HG02884 (cell line): ENCODE measurements at regions not wholly inside any gene's neighbourhood (a gene's known extent, or its start where the extent isn't known, plus 50 kb on each side); places are given as distances from the start of the nearest gene placed in this dataset.

ENCODE experiments used
- ATAC-seq: cut with Tn5 transposase; IDR thresholded peaks from one replicate; pipeline ENCODE4 v1.9.1; 2021; ENCODE audit warnings: mild to moderate bottlenecking, moderate library complexity; ENCODE audit not compliant: unreplicated experiment

GRCh38 chr3:22555753-22556435 is 647.2 kb upstream of the UBE2E2 start:
- no peak for ATAC-seq

GRCh38 chr3:22565393-22565792 is 637.7 kb upstream of the UBE2E2 start:
- no peak for ATAC-seq

GRCh38 chr3:22568285-22568684 is 634.8 kb upstream of the UBE2E2 start:
- no peak for ATAC-seq

GRCh38 chr3:22569570-22569969 is 633.6 kb upstream of the UBE2E2 start:
- no peak for ATAC-seq

GRCh38 chr3:22581007-22581406 is 622.1 kb upstream of the UBE2E2 start:
- no peak for ATAC-seq

- ATAC-seq, result no peak
These were observed 620.9 kb upstream of the UBE2E2 start for GRCh38 chr3:22582266-22582665.

- no peak for ATAC-seq
These were observed 617.6 kb upstream of the UBE2E2 start for GRCh38 chr3:22585504-22585903.

- no peak for ATAC-seq
These were observed 617.2 kb upstream of the UBE2E2 start for GRCh38 chr3:22585911-22586310.

- ATAC-seq, result no peak
These were observed 615.7 kb upstream of the UBE2E2 start for GRCh38 chr3:22587446-22587845.

GRCh38 chr3:22593638-22594037 is 609.5 kb upstream of the UBE2E2 start:
- ATAC-seq, result no peak

GRCh38 chr3:22594990-22595389 is 608.1 kb upstream of the UBE2E2 start:
- no peak for ATAC-seq

- no peak for ATAC-seq
These were observed 596.7 kb upstream of the UBE2E2 start for GRCh38 chr3:22606461-22606860.

GRCh38 chr3:22606938-22607337 is 596.2 kb upstream of the UBE2E2 start:
- no peak for ATAC-seq

- no peak for ATAC-seq
These were observed 595.0 kb upstream of the UBE2E2 start for GRCh38 chr3:22608093-22608492.

GRCh38 chr3:22608721-22609120 is 594.4 kb upstream of the UBE2E2 start:
- ATAC-seq, result no peak

GRCh38 chr3:22609139-22609538 is 594.0 kb upstream of the UBE2E2 start:
- no peak for ATAC-seq

- ATAC-seq, result no peak
These were observed 590.2 kb upstream of the UBE2E2 start for GRCh38 chr3:22612927-22613326.

GRCh38 chr3:22615790-22616189 is 587.3 kb upstream of the UBE2E2 start:
- ATAC-seq, result no peak

- no peak for ATAC-seq
These were observed 585.8 kb upstream of the UBE2E2 start for GRCh38 chr3:22617372-22617771.

GRCh38 chr3:22620498-22620897 is 582.6 kb upstream of the UBE2E2 start:
- no peak for ATAC-seq

GRCh38 chr3:22621205-22621809 is 581.8 kb upstream of the UBE2E2 start:
- no peak for ATAC-seq

GRCh38 chr3:22627993-22628499 is 575.1 kb upstream of the UBE2E2 start:
- ATAC-seq, result no peak

- no peak for ATAC-seq
These were observed 570.6 kb upstream of the UBE2E2 start for GRCh38 chr3:22632536-22632935.
